ENCODE measurements at regions not wholly inside any gene's neighbourhood (a gene's known extent, or its start where the extent isn't known, plus 50 kb on each side); places are given as distances from the start of the nearest gene placed in this dataset.

- TF ChIP-seq REST (IDR thresholded peaks at IDR 0.05; ENCODE audit: insufficient read depth in 1 of 2, low read depth in 2 of 2, low read length in 2 of 2) (no peak), TAF1 (IDR thresholded peaks at IDR 0.05; ENCODE audit: borderline replicate concordance, insufficient read depth, low read length) (no peak), POLR2AphosphoS5 (IDR thresholded peaks at IDR 0.05; ENCODE audit: low read depth, low read length) (no peak), SIN3A (IDR thresholded peaks at IDR 0.05; ENCODE audit: borderline replicate concordance, insufficient read depth, low read length) (no peak)
Measured at GRCh38 chr10:78455811-78456210, 422.1 kb downstream of the RPS24 start.
